Uterus (tissue), 3 donors: ENCODE measurements at regions not wholly inside any gene's neighbourhood (a gene's known extent, or its start where the extent isn't known, plus 50 kb on each side); places are given as distances from the start of the nearest gene placed in this dataset.

ENCODE experiments used
- DNase-seq, 2 donors: peaks; one replicate each; pipeline ENCODE4 v3.0.0-alpha.2; 2019 to 2020
- H3K27ac ChIP-seq, 2 donors: fragments of 200-600 bp; sonication (generic); 1 replicate in 1 of 2; 2 replicates in 1 of 2; pipeline ENCODE4 v1.5.1; 2016 to 2018
- H3K27me3 ChIP-seq, 2 donors: fragments of 200-600 bp; sonication (generic); one replicate each; pipeline ENCODE4 v1.5.1; 2018 to 2019; ENCODE audit warnings: control low read depth in 1 of 2
- H3K36me3 ChIP-seq, 2 donors: fragments of 200-600 bp; sonication (generic); one replicate each; pipeline ENCODE4 v1.5.1; 2019; ENCODE audit warnings: control low read depth in 1 of 2
- H3K4me1 ChIP-seq, 2 donors: fragments of 200-600 bp; sonication (generic); one replicate each; pipeline ENCODE4 v1.5.1; 2018 to 2019; ENCODE audit warnings: control low read depth in 1 of 2
- H3K4me3 ChIP-seq, 2 donors: fragments of 200-600 bp; sonication (generic); 1 replicate in 1 of 2; 2 replicates in 1 of 2; pipeline ENCODE4 v1.5.1; 2018 to 2019; ENCODE audit warnings: mild to moderate bottlenecking in 1 of 2
- H3K9me3 ChIP-seq, 2 donors: fragments of 200-600 bp; sonication (generic); one replicate each; pipeline ENCODE4 v1.5.1; 2019; ENCODE audit warnings: control low read depth in 1 of 2
- CTCF ChIP-seq, 4 experiments: fragments of 200-600 bp in 2 of 4; fragments of 450-650 bp in 2 of 4; sonication (generic) in 2 of 4; IDR thresholded peaks; one replicate each; pipeline ENCODE4 v1.5.1; 2016 to 2019; ENCODE audit warnings: antibody characterized with exemption in 4 of 4, mild to moderate bottlenecking in 2 of 4, moderate library complexity in 1 of 4
- POLR2A ChIP-seq, 2 donors: fragments of 450-650 bp; IDR thresholded peaks; one replicate each; pipeline ENCODE4 v1.6.1; 2016; ENCODE audit warnings: antibody characterized with exemption in 2 of 2, mild to moderate bottlenecking in 1 of 2, moderate library complexity in 1 of 2
- intact Hi-C: fragments of 100-400 bp; cut with DNase I; formaldehyde crosslinking; loops from one replicate; pipeline ENCODE4 v1.15.1; 2023; ENCODE audit warnings: low total_unique reads
- donor health status: DM: yes; HTN: yes; CAD: no.

- Histone ChIP-seq H3K4me1 (no peaks in the 10 kb centered on the region), H3K27me3 (no peaks in the 10 kb centered on the region), H3K4me3 (no peak overlapping the region), H3K27ac (no peak overlapping the region), H3K36me3 (no peaks in the 10 kb centered on the region), H3K9me3 (no peaks in the 10 kb centered on the region)
- no peak for TF ChIP-seq POLR2A (IDR thresholded peaks at IDR 0.05)
- TF ChIP-seq CTCF (IDR thresholded peaks at IDR 0.05): no peak
- intact Hi-C loops: no loop called here
- no peak for DNase-seq
Measured at GRCh38 chr2:78061732-78062131, 539.6 kb upstream of the LRRTM4 start.

- intact Hi-C loops: no loop called here
- H3K4me3 ChIP-seq: no peak overlapping the region
- H3K27me3 ChIP-seq: peaks cover 0 to 3% of the 10 kb centered on the region in 2 donors
- no peaks in the 10 kb centered on the region for H3K4me1 ChIP-seq
- DNase-seq: no peak
- H3K27ac ChIP-seq: no peak overlapping the region
- TF ChIP-seq POLR2A (IDR thresholded peaks at IDR 0.05): no peak
- TF ChIP-seq CTCF (IDR thresholded peaks at IDR 0.05): no peak
- H3K36me3 ChIP-seq: no peaks in the 10 kb centered on the region
- no peaks in the 10 kb centered on the region for H3K9me3 ChIP-seq
Measured at GRCh38 chr2:78063246-78064020, 541.3 kb upstream of the LRRTM4 start.

- Histone ChIP-seq H3K36me3 (no peaks in the 10 kb centered on the region), H3K4me1 (no peaks in the 10 kb centered on the region), H3K27me3 (peaks cover 0 to 5% of the 10 kb centered on the region in 2 donors), H3K9me3 (no peaks in the 10 kb centered on the region), H3K27ac (no peak overlapping the region), H3K4me3 (no peak overlapping the region)
- no peak for TF ChIP-seq POLR2A (IDR thresholded peaks at IDR 0.05)
- TF ChIP-seq CTCF (IDR thresholded peaks at IDR 0.05): no peak
- DNase-seq: no peak
- intact Hi-C loops: no loop called here
Measured at GRCh38 chr2:78065366-78065765, 543.2 kb upstream of the LRRTM4 start.

GRCh38 chr2:78068808-78069207, 546.6 kb upstream of the LRRTM4 start:
- H3K36me3 ChIP-seq: no peaks in the 10 kb centered on the region
- no peak for TF ChIP-seq CTCF (IDR thresholded peaks at IDR 0.05)
- TF ChIP-seq POLR2A (IDR thresholded peaks at IDR 0.05): no peak
- H3K9me3 ChIP-seq: no peaks in the 10 kb centered on the region
- no peak overlapping the region for H3K27ac ChIP-seq
- DNase-seq: no peak
- intact Hi-C loops: no loop called here
- H3K4me3 ChIP-seq: no peak overlapping the region
- H3K27me3 ChIP-seq: peaks cover 0 to 5% of the 10 kb centered on the region in 2 donors
- H3K4me1 ChIP-seq: no peaks in the 10 kb centered on the region

GRCh38 chr2:78070693-78071092, 548.5 kb upstream of the LRRTM4 start:
- H3K36me3 ChIP-seq: no peaks in the 10 kb centered on the region
- DNase-seq: no peak
- H3K4me1 ChIP-seq: no peaks in the 10 kb centered on the region
- no peak for TF ChIP-seq POLR2A (IDR thresholded peaks at IDR 0.05)
- no peak for TF ChIP-seq CTCF (IDR thresholded peaks at IDR 0.05)
- no peak overlapping the region for H3K4me3 ChIP-seq
- no peaks in the 10 kb centered on the region for H3K9me3 ChIP-seq
- H3K27ac ChIP-seq: no peak overlapping the region
- peaks cover 0 to 5% of the 10 kb centered on the region in 2 donors for H3K27me3 ChIP-seq
- intact Hi-C loops: no loop called here
